SK-N-MC (cell line): ENCODE measurements at regions not wholly inside any gene's neighbourhood (a gene's known extent, or its start where the extent isn't known, plus 50 kb on each side); places are given as distances from the start of the nearest gene placed in this dataset.

Experiments used
- DNase-seq: peaks from one replicate; pipeline ENCODE4 v3.0.0-alpha.2; 2011; ENCODE audit warnings: low read depth, low spot score
- H3K27ac ChIP-seq: fragments of 200-600 bp; sonication (generic); 2 replicates; pipeline ENCODE4 v1.5.1; 2016; ENCODE audit warnings: mixed run types
- H3K36me3 ChIP-seq: fragments of 200-600 bp; sonication (generic); 2 replicates; pipeline ENCODE4 v1.6.1; 2017; ENCODE audit warnings: antibody characterized with exemption, low read length, mixed read lengths; ENCODE audit not compliant: insufficient read depth
- H3K4me3 ChIP-seq: fragments of 200-600 bp; sonication (generic); 2 replicates; pipeline ENCODE4 v1.5.1; 2016
- H3K9ac ChIP-seq: fragments of 200-600 bp; sonication (generic); 2 replicates; pipeline ENCODE4 v1.8.0; 2017; ENCODE audit warnings: mixed run types, mixed read lengths; ENCODE audit not compliant: insufficient read length
- H3K9me3 ChIP-seq: fragments of 200-600 bp; sonication (generic); 2 replicates; pipeline ENCODE4 v1.6.1; 2017; ENCODE audit warnings: low read depth, mild to moderate bottlenecking, antibody characterized with exemption, low read length, moderate library complexity, mixed read lengths
- EZH2 ChIP-seq: fragments of 200-600 bp; sonication (generic); IDR thresholded peaks from one replicate; pipeline ENCODE4 v1.6.1; 2017; ENCODE audit warnings: antibody characterized with exemption
- FOXP2 ChIP-seq: optimal IDR thresholded peaks from 2 replicates; pipeline ENCODE3; 2011; ENCODE audit warnings: mild to moderate bottlenecking, moderate library complexity; ENCODE audit not compliant: insufficient read depth; ENCODE audit errors: extremely low read length, control extremely low read depth
- POLR2AphosphoS5 ChIP-seq: IDR thresholded peaks from 2 replicates; pipeline ENCODE4 v1.6.1; 2012; ENCODE audit warnings: mild to moderate bottlenecking, low read depth, low read length, borderline replicate concordance

DNA sequence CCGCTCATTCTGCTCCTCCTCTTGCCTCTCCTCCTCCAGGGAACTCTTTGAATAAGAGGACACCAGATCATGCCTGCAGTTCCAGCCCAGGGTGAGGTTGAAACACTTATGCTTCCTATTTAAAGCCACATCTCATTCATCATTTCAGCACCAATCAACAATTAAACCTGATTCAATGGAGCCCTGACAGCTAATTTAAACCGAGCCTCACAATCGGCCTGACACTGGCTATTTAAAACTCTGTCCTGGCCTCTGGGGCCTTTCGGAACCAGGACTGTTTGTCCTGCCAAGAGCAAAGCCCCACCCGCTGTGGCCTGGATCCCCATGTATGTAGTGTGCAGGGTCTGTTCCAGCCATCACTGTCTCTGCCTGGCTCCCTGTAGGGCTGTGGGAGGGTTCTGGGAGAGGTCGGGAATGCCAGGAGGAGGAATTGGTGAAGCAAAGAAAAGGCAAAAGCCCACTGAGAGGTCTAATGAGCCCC, 97.4 kb downstream of the MCFD2 start:
- no peak for DNase-seq
- Histone ChIP-seq H3K9me3 (no peaks in the 10 kb centered on the region), H3K4me3 (no peak overlapping the region), H3K9ac (no peak overlapping the region), H3K36me3 (no peaks in the 10 kb centered on the region), H3K27ac (no peak overlapping the region)
- no peak for TF ChIP-seq FOXP2
- TF ChIP-seq EZH2, result no peak
- TF ChIP-seq POLR2AphosphoS5, result no peak

DNA sequence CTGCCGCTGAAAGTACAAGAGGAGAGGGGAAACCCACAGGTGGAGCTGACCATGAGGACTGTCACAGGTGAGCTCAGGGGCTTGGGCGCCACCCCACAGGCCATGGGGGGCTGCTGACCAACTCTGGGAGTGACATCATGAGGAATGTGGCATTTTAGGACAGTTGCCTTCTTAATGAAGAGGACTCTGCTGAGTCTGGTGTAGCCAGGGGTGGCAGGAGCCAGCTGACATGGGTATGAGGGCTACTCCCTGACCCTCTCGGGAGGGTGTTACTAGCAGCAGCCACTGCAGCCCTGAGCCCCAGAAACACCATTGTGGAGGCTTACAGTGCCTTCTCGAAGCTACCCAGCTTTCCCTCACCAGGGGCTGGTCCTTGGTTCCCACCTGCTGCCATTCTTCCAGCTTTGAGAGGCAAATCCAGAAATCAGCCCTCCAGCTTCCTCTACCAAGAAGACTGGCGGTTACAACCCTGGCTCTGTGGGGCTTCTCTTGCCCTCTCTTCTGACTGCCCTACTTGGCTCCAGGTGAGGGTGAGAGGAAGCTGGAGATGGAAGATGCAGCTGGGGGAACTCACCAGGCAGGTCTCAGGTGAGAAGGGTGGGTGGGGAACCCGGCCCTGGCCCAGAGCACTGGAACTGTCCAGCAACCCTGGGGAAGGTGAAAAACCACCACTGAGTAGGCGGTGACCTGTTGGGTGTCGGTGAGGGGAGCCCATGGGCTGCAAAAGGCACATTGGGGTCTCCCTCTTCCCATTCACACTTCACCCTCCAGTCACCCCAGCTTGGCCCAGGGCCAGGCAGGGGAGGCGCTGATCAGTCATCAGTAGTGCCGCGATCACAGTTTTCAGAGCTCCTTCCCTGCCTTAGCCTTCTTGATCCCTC, 98.5 kb downstream of the MCFD2 start:
- no peaks in the 10 kb centered on the region for H3K36me3 ChIP-seq
- DNase-seq, result no peak
- no peak overlapping the region for H3K4me3 ChIP-seq
- no peak overlapping the region for H3K27ac ChIP-seq
- TF ChIP-seq POLR2AphosphoS5 (no peak), FOXP2 (no peak), EZH2 (no peak)
- H3K9me3 ChIP-seq, result no peaks in the 10 kb centered on the region
- no peak overlapping the region for H3K9ac ChIP-seq

DNA sequence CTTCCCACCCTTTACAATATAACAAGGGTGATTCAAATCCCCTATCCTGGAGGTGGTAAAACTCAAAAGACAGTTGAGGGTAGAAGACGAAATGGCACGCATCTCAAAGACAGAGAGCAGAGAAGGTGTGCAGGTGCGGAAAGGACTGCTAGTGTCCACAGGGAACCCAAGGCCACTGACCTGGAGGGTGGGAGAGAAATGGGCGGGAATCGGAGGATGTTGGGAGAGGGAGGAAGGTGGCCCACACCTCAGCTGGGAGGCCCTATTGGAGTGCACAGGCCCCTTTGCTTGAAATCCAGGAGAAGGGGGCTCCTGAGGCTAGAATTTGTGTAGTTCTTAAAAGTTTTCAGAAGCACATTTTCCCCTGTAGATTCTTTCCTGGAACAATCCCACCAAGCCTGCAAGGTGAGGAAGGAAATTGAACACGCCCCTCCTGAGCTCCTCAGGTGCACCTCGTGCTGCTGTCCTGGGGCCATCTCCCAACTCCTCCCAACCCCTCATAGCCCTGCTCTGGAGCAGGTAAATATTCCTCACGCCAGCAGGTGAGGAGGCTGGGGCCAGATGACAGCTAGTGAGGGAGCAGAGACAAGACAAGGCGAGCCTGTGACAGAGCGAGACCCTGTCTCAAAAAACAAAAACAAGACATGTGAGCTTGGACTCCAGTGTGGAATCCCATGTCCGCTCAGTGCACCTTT, 99.3 kb downstream of the MCFD2 start:
- DNase-seq, result no peak
- H3K9ac ChIP-seq, result no peak overlapping the region

DNA sequence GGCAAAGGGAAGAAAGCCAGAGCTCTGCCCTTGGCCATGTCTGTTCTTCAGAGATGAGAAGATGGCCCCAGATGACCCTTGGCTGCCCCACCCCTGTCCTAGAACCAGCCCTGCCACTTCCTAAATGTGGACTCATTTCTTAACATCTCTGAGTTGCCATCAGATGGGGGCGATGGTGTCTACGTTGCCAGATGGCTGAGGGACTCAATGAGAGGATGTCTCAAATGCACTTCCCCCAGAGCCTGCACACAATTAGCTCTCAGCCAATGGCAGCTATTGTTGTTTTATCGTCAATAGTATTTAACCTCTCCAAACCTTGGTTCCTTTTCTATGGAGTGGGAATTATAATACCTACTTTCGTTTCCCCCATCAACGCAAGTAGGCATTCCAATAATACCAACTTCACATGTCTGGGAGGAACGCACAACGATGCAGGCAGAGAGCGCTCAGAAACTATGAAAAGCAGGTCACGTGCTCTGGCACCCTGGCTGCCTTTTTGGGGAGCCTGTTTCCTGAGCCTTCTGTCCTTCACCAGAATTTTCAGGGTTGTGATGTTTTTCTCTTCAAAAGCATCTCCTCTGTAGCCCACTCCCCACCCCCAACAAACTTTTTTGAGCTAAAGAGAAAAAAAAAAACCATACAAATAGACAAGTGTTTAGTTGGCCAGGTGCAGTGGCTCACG, 100.3 kb downstream of the MCFD2 start:
- no peak overlapping the region for H3K27ac ChIP-seq

More for the DNA sequence above, 99.3 kb downstream of the MCFD2 start:
- no peak overlapping the region for H3K4me3 ChIP-seq
- H3K9me3 ChIP-seq, result no peaks in the 10 kb centered on the region
- TF ChIP-seq POLR2AphosphoS5 (no peak), FOXP2 (no peak), EZH2 (no peak)
- H3K36me3 ChIP-seq, result no peaks in the 10 kb centered on the region
- H3K27ac ChIP-seq, result no peak overlapping the region

DNA sequence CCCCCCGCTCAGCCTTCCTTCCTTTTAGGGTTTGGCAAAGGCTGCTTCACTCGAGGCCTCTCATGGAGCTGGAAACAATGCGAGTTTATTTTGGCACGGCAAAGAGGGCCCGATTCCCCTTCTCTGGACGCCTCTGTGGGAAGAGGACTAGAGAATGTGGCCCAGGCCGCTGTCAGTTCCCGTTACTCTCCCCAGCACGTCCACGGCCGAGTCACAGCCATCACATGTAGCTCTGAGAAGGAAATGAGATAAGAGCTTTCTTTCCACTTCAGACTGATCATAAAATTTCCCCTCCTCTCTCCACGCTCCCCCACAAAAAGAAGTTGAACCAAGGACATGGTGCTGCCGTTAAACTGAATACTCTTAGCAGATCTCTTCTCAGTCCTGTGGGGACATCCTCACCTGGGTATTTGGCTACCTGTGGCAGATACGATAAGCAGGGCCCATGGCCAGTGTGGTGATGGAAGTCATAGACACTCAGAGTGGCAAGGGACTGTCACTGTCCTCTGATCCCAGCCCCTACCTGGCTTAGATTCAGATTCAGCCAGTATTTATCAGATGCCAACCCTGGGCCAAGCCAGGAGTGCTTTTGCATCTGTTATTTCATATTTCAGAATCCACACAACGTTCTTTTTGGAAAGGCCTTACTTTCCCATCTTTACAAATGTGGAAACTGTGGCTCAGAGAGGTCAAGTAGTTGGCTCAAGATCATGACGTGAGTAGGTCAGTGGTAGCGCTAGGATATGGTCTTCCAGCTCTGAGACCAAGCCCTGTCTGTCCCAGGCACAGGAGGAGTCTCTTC, 101.2 kb downstream of the MCFD2 start:
- Histone ChIP-seq H3K36me3 (no peaks in the 10 kb centered on the region), H3K9ac (no peak overlapping the region), H3K4me3 (no peak overlapping the region), H3K9me3 (no peaks in the 10 kb centered on the region), H3K27ac (no peak overlapping the region)
- TF ChIP-seq POLR2AphosphoS5 (no peak), FOXP2 (no peak), EZH2 (no peak)
- no peak for DNase-seq

More for the DNA sequence above, 100.3 kb downstream of the MCFD2 start:
- Histone ChIP-seq H3K9me3 (no peaks in the 10 kb centered on the region), H3K9ac (no peak overlapping the region), H3K36me3 (no peaks in the 10 kb centered on the region), H3K4me3 (no peak overlapping the region)
- no peak for DNase-seq
- no peak for TF ChIP-seq FOXP2
- TF ChIP-seq EZH2, result no peak
- TF ChIP-seq POLR2AphosphoS5, result no peak

DNA sequence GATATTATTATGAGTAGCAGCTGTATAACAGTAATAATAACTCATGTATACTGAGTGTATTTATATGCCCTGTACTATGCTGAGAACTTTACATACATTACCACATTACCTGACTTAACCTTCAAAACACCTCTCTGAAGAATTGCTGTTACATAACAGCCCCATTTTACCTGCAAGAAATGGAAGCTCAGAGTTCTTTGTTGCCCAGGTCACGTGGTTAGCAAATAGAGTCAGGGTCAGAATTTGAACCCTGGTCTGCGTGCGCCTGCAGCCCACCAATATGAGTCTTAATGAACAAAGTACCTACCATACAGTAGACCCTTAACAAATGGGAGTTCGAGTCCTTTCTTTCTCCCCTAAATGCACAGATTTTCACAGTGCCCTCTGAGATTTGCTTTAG, 101.9 kb downstream of the MCFD2 start:
- Histone ChIP-seq H3K27ac (no peak overlapping the region), H3K36me3 (no peaks in the 10 kb centered on the region), H3K4me3 (no peak overlapping the region), H3K9me3 (no peaks in the 10 kb centered on the region), H3K9ac (no peak overlapping the region)
- DNase-seq, result no peak
- no peak for TF ChIP-seq POLR2AphosphoS5
- no peak for TF ChIP-seq EZH2
- no peak for TF ChIP-seq FOXP2

DNA sequence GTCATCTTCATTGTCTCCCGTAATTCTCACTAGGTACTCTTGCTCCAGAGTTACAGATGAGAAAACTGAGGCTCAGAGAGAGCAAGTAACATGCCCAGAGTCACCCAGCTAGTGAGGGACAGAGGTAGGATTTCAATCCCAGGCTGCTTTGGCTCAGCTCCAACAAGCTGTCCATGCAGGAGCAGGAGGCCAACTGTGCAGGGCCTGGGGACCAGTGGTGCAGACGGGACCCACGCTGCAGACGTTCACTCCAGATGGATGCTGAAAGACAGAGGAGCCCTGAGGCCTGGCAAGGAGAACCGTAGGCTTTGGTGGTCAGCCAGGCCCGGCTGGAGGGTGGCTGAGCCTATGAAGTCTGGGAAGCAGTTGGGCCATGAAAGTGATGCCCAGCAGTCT, 102.6 kb downstream of the MCFD2 start:
- H3K4me3 ChIP-seq, result no peak overlapping the region
- DNase-seq, result no peak
- H3K36me3 ChIP-seq, result no peaks in the 10 kb centered on the region
- no peak overlapping the region for H3K27ac ChIP-seq
- H3K9ac ChIP-seq, result no peak overlapping the region
- no peak for TF ChIP-seq POLR2AphosphoS5
- TF ChIP-seq FOXP2, result no peak
- no peak for TF ChIP-seq EZH2
- no peaks in the 10 kb centered on the region for H3K9me3 ChIP-seq
